Right lobe of liver (tissue), 4 donors: ENCODE measurements at regions not wholly inside any gene's neighbourhood (a gene's known extent, or its start where the extent isn't known, plus 50 kb on each side); places are given as distances from the start of the nearest gene placed in this dataset.

Experiments used
- POLR2A ChIP-seq: fragments of 450-650 bp; IDR thresholded peaks from one replicate; pipeline ENCODE4 v1.6.1; 2017; ENCODE audit warnings: antibody characterized with exemption, mild to moderate bottlenecking
- TF ChIP-seq, protein P1 (sequence below), 4 donors: fragments of 200-600 bp in 3 of 4; fragments of 450-650 bp in 1 of 4; IDR thresholded peaks; one replicate each; pipeline versions ENCODE4 v1.5.1 to v1.8.0; 2016 to 2022; ENCODE audit warnings: antibody characterized with exemption in 4 of 4, mild to moderate bottlenecking in 2 of 4
- donor health status: DM: no; HTN: no; CAD: no.
- donor health status: DM: no; HTN: no; CAD: no.
- donor health status: DM: no; HTN: yes; CAD: no.

DNA sequence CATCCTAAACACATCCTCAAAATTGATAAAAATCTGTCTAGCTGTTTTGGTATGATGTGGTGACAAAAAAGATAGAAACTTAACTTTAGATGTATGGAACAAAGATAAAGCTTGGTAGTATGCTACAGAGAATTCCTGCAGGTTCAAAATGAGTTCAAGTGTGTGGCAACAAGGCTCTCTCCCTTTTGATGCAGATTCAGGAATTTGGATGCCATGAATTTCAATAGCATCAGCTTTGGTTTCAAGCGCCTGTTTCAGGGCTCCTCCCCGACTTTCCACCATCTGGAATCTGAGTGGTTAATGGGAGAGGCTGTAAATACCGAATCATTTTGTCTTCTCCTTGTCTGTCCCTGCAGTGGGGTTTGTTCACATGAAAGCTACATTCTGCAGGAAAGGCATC lies 180.6 kb downstream of the MTX2 start:
- TF ChIP-seq POLR2A = no peak
- TF ChIP-seq, protein P1, sequence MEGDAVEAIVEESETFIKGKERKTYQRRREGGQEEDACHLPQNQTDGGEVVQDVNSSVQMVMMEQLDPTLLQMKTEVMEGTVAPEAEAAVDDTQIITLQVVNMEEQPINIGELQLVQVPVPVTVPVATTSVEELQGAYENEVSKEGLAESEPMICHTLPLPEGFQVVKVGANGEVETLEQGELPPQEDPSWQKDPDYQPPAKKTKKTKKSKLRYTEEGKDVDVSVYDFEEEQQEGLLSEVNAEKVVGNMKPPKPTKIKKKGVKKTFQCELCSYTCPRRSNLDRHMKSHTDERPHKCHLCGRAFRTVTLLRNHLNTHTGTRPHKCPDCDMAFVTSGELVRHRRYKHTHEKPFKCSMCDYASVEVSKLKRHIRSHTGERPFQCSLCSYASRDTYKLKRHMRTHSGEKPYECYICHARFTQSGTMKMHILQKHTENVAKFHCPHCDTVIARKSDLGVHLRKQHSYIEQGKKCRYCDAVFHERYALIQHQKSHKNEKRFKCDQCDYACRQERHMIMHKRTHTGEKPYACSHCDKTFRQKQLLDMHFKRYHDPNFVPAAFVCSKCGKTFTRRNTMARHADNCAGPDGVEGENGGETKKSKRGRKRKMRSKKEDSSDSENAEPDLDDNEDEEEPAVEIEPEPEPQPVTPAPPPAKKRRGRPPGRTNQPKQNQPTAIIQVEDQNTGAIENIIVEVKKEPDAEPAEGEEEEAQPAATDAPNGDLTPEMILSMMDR (IDR thresholded peaks at IDR 0.05) = no peak
